ENCODE measurements at regions not wholly inside any gene's neighbourhood (a gene's known extent, or its start where the extent isn't known, plus 50 kb on each side); places are given as distances from the start of the nearest gene placed in this dataset.

DNA sequence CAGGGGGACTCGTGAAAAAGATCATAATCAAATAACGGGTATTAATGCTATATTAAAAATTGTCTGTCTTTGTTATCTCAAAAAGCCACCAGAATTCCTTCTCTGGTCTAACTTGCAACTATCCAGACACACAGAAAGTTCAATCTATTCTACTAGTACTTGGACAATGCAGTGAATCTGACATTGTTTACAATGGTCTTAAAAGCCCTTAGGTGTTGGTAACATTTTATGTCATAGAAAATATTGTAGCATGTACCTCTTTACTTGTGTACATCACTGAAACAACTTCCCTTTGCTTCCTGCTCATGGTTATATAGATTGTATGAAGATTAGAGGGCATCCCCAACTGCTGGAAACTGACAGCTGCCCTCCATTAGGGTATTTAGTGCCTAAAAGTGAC lies 71.1 kb upstream of the PPP3CA start:
- no peak overlapping the region for H3K4me3 Mint-ChIP-seq (ENCODE audit: low read depth)
- no peaks in the 10 kb centered on the region for H3K9me3 Mint-ChIP-seq (ENCODE audit: low read depth)
- DNase-seq (ENCODE audit: low spot score, unreplicated experiment), result no peak
- H3K27me3 Mint-ChIP-seq, result no peaks in the 10 kb centered on the region
- H3K27ac Mint-ChIP-seq, result no peak overlapping the region
- no peaks in the 10 kb centered on the region for H3K36me3 Mint-ChIP-seq (ENCODE audit: insufficient read depth)
- H3K4me1 Mint-ChIP-seq (ENCODE audit: low read depth), result peaks cover 16% of the 10 kb centered on the region
- TF ChIP-seq, protein P1, sequence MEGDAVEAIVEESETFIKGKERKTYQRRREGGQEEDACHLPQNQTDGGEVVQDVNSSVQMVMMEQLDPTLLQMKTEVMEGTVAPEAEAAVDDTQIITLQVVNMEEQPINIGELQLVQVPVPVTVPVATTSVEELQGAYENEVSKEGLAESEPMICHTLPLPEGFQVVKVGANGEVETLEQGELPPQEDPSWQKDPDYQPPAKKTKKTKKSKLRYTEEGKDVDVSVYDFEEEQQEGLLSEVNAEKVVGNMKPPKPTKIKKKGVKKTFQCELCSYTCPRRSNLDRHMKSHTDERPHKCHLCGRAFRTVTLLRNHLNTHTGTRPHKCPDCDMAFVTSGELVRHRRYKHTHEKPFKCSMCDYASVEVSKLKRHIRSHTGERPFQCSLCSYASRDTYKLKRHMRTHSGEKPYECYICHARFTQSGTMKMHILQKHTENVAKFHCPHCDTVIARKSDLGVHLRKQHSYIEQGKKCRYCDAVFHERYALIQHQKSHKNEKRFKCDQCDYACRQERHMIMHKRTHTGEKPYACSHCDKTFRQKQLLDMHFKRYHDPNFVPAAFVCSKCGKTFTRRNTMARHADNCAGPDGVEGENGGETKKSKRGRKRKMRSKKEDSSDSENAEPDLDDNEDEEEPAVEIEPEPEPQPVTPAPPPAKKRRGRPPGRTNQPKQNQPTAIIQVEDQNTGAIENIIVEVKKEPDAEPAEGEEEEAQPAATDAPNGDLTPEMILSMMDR (IDR thresholded peaks at IDR 0.05; ENCODE audit: unreplicated experiment), result no peak

DNA sequence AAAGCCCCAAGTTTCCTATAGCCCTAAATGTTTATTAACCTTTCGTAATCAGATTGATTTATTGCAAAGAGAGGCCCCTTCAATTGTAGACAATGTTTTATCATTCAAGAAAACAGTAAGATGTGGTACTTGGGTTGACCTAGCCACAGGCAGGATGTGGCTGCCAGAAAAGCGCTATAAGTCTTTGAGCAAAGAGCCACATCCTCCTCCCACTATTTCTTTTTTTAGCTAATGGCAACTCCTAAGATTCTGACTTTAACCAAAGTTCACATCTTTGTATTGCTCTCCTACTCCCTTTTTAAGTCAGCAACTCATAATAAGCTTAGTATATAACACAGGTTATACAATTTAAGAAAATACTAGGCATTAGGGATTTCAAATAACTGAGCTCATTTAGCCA lies 70.7 kb upstream of the PPP3CA start:
- Mint-ChIP-seq H3K4me3 (ENCODE audit: low read depth) (no peak overlapping the region), H3K9me3 (ENCODE audit: low read depth) (no peaks in the 10 kb centered on the region), H3K4me1 (ENCODE audit: low read depth) (peaks cover 16% of the 10 kb centered on the region), H3K27me3 (no peaks in the 10 kb centered on the region), H3K36me3 (ENCODE audit: insufficient read depth) (no peaks in the 10 kb centered on the region), H3K27ac (no peak overlapping the region)
- no peak for DNase-seq (ENCODE audit: low spot score, unreplicated experiment)
- TF ChIP-seq, protein P1 (IDR thresholded peaks at IDR 0.05; ENCODE audit: unreplicated experiment), result no peak

DNA sequence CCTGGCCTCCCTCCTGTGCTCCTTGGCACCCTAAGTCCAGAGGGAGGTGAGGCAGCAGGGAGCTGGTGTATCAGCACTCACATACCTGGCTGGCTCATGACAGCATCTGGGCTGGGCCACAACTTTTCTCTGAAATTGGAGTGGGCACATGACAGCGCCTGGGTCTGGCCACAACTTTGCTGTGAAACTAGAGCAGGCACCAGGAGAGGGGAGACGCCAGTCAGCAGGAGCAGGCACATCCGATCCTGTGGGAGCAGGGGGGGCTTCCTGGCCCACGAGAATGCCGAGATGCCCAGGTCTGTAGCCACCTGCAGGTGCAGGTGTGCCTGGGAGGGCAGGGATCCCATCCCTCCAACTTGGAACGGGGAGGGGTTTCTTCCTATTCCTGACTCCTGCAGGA lies 69.7 kb upstream of the PPP3CA start:
- no peak for DNase-seq (ENCODE audit: low spot score, unreplicated experiment)
- no peak overlapping the region for H3K27ac Mint-ChIP-seq
- no peaks in the 10 kb centered on the region for H3K27me3 Mint-ChIP-seq
- no peaks in the 10 kb centered on the region for H3K9me3 Mint-ChIP-seq (ENCODE audit: low read depth)
- H3K4me1 Mint-ChIP-seq (ENCODE audit: low read depth), result peaks cover 16% of the 10 kb centered on the region
- TF ChIP-seq, protein P1 (IDR thresholded peaks at IDR 0.05; ENCODE audit: unreplicated experiment), result no peak
- no peak overlapping the region for H3K4me3 Mint-ChIP-seq (ENCODE audit: low read depth)
- no peaks in the 10 kb centered on the region for H3K36me3 Mint-ChIP-seq (ENCODE audit: insufficient read depth)

DNA sequence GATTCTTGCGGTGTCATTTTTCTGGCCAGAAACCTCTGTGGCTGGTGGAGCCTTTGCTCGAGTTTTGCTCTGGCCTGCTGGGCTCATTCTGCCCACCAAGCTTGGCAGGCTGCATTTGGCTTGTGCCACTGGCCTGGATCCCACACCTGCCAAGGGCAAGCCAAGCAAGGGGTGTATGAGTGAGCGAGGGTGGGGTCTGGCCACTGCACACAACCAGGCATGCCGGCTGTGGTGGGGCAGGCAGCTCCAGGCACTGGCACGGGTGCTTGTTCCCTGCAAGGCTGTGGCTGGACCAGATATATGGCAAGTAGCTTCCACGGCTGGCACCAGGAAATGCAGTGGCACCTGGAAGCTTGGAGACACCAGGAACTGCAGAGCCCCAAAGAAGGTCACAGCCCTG lies 68.6 kb upstream of the PPP3CA start:
- H3K9me3 Mint-ChIP-seq (ENCODE audit: low read depth), result no peaks in the 10 kb centered on the region
- no peak for DNase-seq (ENCODE audit: low spot score, unreplicated experiment)
- no peak overlapping the region for H3K27ac Mint-ChIP-seq
- TF ChIP-seq, protein P1 (IDR thresholded peaks at IDR 0.05; ENCODE audit: unreplicated experiment), result no peak
- peaks cover 16% of the 10 kb centered on the region for H3K4me1 Mint-ChIP-seq (ENCODE audit: low read depth)
- H3K27me3 Mint-ChIP-seq, result no peaks in the 10 kb centered on the region
- H3K36me3 Mint-ChIP-seq (ENCODE audit: insufficient read depth), result no peaks in the 10 kb centered on the region
- H3K4me3 Mint-ChIP-seq (ENCODE audit: low read depth), result no peak overlapping the region

DNA sequence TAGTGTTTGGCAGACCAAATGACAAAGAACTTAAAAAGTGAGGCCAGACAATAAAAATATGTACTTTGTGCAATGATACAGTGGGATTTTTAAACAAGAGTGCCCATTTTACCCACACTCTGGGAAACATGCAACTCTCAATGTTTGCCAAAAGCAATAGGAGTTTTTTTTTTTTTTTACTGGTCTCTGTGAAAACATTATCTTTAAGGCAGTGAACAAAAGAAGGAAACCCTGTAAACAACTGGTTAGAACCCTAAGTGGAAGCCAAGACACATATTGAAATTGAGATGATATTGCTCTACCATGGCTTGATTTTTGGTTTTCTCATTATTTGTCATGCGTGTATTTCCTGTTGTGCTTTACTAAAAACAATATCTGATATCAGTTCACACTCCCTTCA lies 67.2 kb upstream of the PPP3CA start:
- no peak for DNase-seq (ENCODE audit: low spot score, unreplicated experiment)
- H3K27me3 Mint-ChIP-seq, result no peaks in the 10 kb centered on the region

More for the DNA sequence above, 67.2 kb upstream of the PPP3CA start:
- H3K9me3 Mint-ChIP-seq (ENCODE audit: low read depth), result no peaks in the 10 kb centered on the region
- no peak overlapping the region for H3K4me3 Mint-ChIP-seq (ENCODE audit: low read depth)
- no peak overlapping the region for H3K27ac Mint-ChIP-seq
- no peaks in the 10 kb centered on the region for H3K36me3 Mint-ChIP-seq (ENCODE audit: insufficient read depth)
- TF ChIP-seq, protein P1 (IDR thresholded peaks at IDR 0.05; ENCODE audit: unreplicated experiment), result no peak
- peaks cover 8% of the 10 kb centered on the region for H3K4me1 Mint-ChIP-seq (ENCODE audit: low read depth)

All from progenitor cell of endocrine pancreas (in vitro differentiated cells).